Smooth muscle cell (in vitro differentiated cells): ENCODE measurements at regions not wholly inside any gene's neighbourhood (a gene's known extent, or its start where the extent isn't known, plus 50 kb on each side); places are given as distances from the start of the nearest gene placed in this dataset.

ENCODE experiments used
- DNase-seq: peaks from one replicate; lab custom pipeline; 2025; ENCODE audit not compliant: unreplicated experiment; lab: John Stamatoyannopoulos, UW
- H2AFZ ChIP-seq: fragments of 200-600 bp; sonication (generic); 2 replicates; pipeline ENCODE4 v1.6.0; 2016; ENCODE audit warnings: antibody characterized with exemption, low read depth, mild to moderate bottlenecking
- H3F3A ChIP-seq: fragments of 200-600 bp; sonication (generic); 2 replicates; pipeline ENCODE4 v1.6.0; 2017; ENCODE audit warnings: antibody characterized with exemption, low read depth
- H3K27ac ChIP-seq: fragments of 200-600 bp; sonication (generic); 2 replicates; pipeline ENCODE4 v1.5.1; 2016; ENCODE audit warnings: low read depth, mild to moderate bottlenecking
- H3K27me3 ChIP-seq: fragments of 200-600 bp; sonication (generic); 2 replicates; pipeline ENCODE4 v1.6.1; 2016; ENCODE audit warnings: low read depth, mild to moderate bottlenecking
- H3K36me3 ChIP-seq: fragments of 200-600 bp; sonication (generic); 2 replicates; pipeline ENCODE4 v1.5.1; 2016; ENCODE audit warnings: low read depth
- H3K4me1 ChIP-seq: fragments of 200-600 bp; sonication (generic); 2 replicates; pipeline ENCODE4 v1.5.1; 2016; ENCODE audit warnings: low read depth
- H3K4me2 ChIP-seq: fragments of 200-600 bp; sonication (generic); 2 replicates; pipeline ENCODE4 v1.6.0; 2016; ENCODE audit warnings: mild to moderate bottlenecking
- H3K4me3 ChIP-seq: fragments of 200-600 bp; sonication (generic); 2 replicates; pipeline ENCODE4 v1.5.1; 2016; ENCODE audit warnings: mild to moderate bottlenecking
- H3K79me2 ChIP-seq: fragments of 200-600 bp; sonication (generic); 2 replicates; pipeline ENCODE4 v1.6.0; 2016; ENCODE audit warnings: low read depth, mild to moderate bottlenecking
- H3K9ac ChIP-seq: fragments of 200-600 bp; sonication (generic); 2 replicates; pipeline ENCODE4 v1.6.0; 2016; ENCODE audit warnings: low read depth
- H3K9me3 ChIP-seq: fragments of 200-600 bp; sonication (generic); replicated peaks from 2 replicates; pipeline ENCODE4 v1.5.1; 2016; ENCODE audit warnings: low read depth
- H4K20me1 ChIP-seq: fragments of 200-600 bp; sonication (generic); 2 replicates; pipeline ENCODE4 v1.6.0; 2016; ENCODE audit warnings: low read depth
- CTCF ChIP-seq: fragments of 200-600 bp; sonication (generic); IDR thresholded peaks from 2 replicates; pipeline ENCODE4 v1.5.1; 2017; ENCODE audit warnings: borderline replicate concordance, mild to moderate bottlenecking, antibody characterized with exemption; ENCODE audit not compliant: insufficient read depth, poor library complexity, severe bottlenecking
- WGBS: methylation state at CpG from one replicate; pipeline ENCODE4 v1.1.7; 2016; ENCODE audit warnings: low lambda C conversion rate; 5-methylcytosine and 5-hydroxymethylcytosine counted together

DNA sequence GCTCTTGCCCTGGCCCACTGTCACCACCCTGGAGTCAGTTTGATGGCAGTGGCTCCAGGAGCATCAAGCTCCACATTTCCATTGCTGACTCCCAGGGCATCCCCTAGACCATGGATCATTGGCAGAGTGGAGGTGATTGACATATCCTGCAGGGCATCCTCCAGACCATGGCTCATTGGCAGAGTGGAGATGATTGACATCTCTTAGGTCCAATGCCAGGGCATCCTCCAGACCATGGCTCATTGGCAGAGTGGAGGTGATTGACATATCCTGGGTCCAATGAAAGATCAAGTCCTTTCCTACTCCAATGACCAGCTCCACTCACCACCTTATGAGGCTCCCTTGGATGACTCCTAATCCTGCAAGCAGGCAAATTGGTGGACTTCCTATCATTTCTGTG is 174.3 kb upstream of the NLRP1 start:
- no peak overlapping the region for H3K4me2 ChIP-seq

DNA sequence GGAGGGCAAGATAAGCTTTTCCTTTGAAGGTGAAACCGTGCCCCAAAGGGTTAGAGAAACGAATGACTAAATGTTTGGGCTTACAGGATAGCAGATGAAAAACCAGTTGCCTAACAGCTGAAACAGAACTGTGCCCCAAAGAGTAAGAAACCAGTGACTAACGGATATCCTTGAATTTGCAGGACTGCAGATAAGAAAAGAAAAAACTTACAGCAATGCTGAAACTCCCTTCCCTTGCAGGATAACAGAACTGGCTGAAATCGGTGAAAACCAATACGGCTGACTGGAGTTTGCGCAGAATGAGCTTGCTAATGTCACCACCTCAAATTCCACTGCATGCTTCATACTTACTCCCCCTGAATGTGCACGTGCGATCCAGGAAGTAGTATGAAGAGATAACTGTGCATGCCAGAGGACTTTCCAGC is 175.2 kb upstream of the NLRP1 start:
- Histone ChIP-seq H3K36me3 (no peaks in the 10 kb centered on the region), H3K4me1 (no peaks in the 10 kb centered on the region), H3K4me3 (no peak overlapping the region), H3K9ac (no peak overlapping the region), H3K4me2 (no peak overlapping the region), H3K27ac (no peak overlapping the region), H2AFZ (no peak overlapping the region), H3K79me2 (no peaks in the 10 kb centered on the region), H3K9me3 (no peaks in the 10 kb centered on the region), H4K20me1 (no peaks in the 10 kb centered on the region), H3F3A (no peaks in the 10 kb centered on the region), H3K27me3 (peaks cover 19% of the 10 kb centered on the region)
- no peak for DNase-seq
- no peak for TF ChIP-seq CTCF
- WGBS: 50% methylated on average over 8 of the region's 8 CpGs

More for the DNA sequence above, 174.3 kb upstream of the NLRP1 start:
- Histone ChIP-seq H3K9me3 (no peaks in the 10 kb centered on the region), H3K79me2 (no peaks in the 10 kb centered on the region), H3K4me3 (no peak overlapping the region), H3K27ac (no peak overlapping the region), H4K20me1 (no peaks in the 10 kb centered on the region), H3K36me3 (no peaks in the 10 kb centered on the region), H3K9ac (no peak overlapping the region), H3K4me1 (no peaks in the 10 kb centered on the region), H3K27me3 (peaks cover 15% of the 10 kb centered on the region), H3F3A (no peaks in the 10 kb centered on the region), H2AFZ (no peak overlapping the region)
- DNase-seq: no peak
- TF ChIP-seq CTCF: no peak

DNA sequence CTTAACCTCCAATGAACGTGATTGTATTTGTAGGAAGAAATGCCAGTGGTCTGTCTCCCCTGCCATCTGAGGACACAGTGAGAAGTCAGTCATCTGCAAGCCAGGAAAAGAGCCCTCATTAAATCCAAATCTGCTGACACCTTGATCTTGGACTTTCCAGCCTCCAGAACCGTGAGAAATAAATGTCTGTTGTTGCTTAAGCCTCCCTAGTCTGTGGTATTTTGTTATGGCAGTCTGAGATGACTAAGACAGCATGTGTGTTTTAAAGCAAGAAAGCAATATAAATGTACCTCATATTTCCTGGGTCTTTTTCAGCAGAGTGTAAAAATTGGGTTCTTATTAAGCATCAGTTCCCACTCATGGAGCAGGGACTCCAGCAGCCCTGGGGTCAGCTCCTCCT is 177.9 kb upstream of the NLRP1 start:
- Histone ChIP-seq H4K20me1 (no peaks in the 10 kb centered on the region), H3K9ac (no peak overlapping the region), H3K4me2 (no peak overlapping the region), H3K36me3 (no peaks in the 10 kb centered on the region), H3K9me3 (no peaks in the 10 kb centered on the region), H2AFZ (no peak overlapping the region), H3K27me3 (peaks cover 39% of the 10 kb centered on the region), H3F3A (no peaks in the 10 kb centered on the region), H3K4me3 (no peak overlapping the region), H3K4me1 (no peaks in the 10 kb centered on the region), H3K27ac (no peak overlapping the region), H3K79me2 (no peaks in the 10 kb centered on the region)
- DNase-seq: no peak
- 59% methylated on average over 2 of the region's 2 CpGs for WGBS
- TF ChIP-seq CTCF: no peak

DNA sequence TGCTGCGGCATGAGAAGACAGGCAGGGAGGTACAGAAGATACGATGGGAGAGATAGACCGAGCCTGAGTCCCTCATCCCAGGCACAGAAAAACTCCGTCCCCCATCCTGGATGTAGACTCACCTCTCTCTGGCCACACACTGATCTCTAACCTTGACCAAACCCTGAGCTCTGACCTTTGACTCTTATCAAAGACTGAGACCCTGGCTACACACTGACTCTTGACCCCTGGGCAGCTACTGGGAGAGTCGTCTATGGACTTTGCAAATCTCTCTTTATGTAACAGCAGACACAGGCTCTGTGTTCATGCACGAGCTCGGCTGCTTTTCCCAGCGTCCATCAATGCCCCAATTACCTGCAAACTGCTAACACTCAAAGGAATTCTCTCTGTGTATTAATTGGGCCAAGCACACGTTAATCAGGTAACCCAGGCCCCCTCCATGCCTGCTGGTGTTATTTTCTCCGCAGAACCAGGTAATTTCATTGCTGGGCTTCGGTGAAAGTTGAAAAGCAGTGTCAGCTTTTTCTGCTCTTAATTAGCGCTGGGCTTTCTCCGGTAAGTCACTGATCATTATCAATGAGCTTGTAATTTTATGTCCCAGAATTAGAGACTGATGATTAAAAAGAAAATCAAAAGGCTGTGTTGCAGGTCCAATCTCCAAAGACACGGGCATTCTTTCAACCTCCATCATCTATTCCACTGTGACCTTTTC is 179.4 kb upstream of the NLRP1 start:
- Histone ChIP-seq H3K36me3 (no peaks in the 10 kb centered on the region), H3K27ac (no peak overlapping the region), H3K9ac (no peak overlapping the region), H3K9me3 (no peaks in the 10 kb centered on the region), H3K4me3 (no peak overlapping the region), H3K4me1 (no peaks in the 10 kb centered on the region), H4K20me1 (no peaks in the 10 kb centered on the region), H3F3A (no peaks in the 10 kb centered on the region), H3K79me2 (no peaks in the 10 kb centered on the region), H3K4me2 (no peak overlapping the region), H3K27me3 (peaks cover 48% of the 10 kb centered on the region), H2AFZ (no peak overlapping the region)
- WGBS: 83% methylated on average over 14 of the region's 14 CpGs
- TF ChIP-seq CTCF: no peak
- DNase-seq: no peak
